ENCODE measurements at regions not wholly inside any gene's neighbourhood (a gene's known extent, or its start where the extent isn't known, plus 50 kb on each side); places are given as distances from the start of the nearest gene placed in this dataset.

DNA sequence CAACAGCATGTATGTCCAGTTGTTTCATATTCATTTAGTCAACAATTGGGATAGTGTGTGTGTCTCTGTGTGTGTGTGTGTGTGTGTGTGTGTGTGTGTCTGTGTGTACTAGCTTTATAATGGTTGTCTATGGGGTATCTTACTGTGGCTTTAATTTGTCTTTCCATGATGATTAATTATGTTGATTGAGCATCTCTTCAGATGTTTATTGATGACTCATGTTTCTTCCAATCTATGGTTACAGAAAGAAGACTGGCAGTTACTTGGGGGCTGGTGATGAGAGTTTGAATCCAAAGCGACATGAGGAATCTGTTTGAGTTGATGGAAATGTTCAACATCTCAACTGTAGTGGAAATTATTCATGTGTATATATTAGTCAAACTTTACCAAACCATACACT lies 440.1 kb downstream of the ZNF385D start:
- H3K9me3 ChIP-seq (ENCODE audit: control insufficient read depth in 2 of 2, insufficient read depth in 1 of 2, low read depth in 1 of 2, low read length in 1 of 2) = no peaks in the 10 kb centered on the region
- H3K27ac ChIP-seq (ENCODE audit: low read depth in 2 of 2, low read length in 1 of 2) = no peak overlapping the region
- H3K27me3 ChIP-seq (ENCODE audit: control insufficient read depth in 1 of 2, insufficient read depth in 2 of 2, low read length in 2 of 2) = no peaks in the 10 kb centered on the region
- 73 to 90% methylated on average over 1 of the region's 1 CpG for WGBS, 2 donors
- H3K4me1 ChIP-seq (ENCODE audit: control insufficient read depth in 2 of 2, insufficient read depth in 2 of 2, low read length in 1 of 2) = no peaks in the 10 kb centered on the region
- H3K36me3 ChIP-seq (ENCODE audit: control insufficient read depth in 2 of 2, insufficient read depth in 2 of 2, low read length in 1 of 2) = no peaks in the 10 kb centered on the region
- H3K4me3 ChIP-seq (ENCODE audit: low read depth in 1 of 2, low read length in 2 of 2) = no peak overlapping the region

GRCh38 chr3:21310161-21310560 lies 440.8 kb downstream of the ZNF385D start:
- 79 to 85% methylated on average over 2 of the region's 2 CpGs for WGBS, 2 donors
- H3K27ac ChIP-seq (ENCODE audit: low read depth in 2 of 2, low read length in 1 of 2) = no peak overlapping the region
- H3K4me1 ChIP-seq (ENCODE audit: control insufficient read depth in 2 of 2, insufficient read depth in 2 of 2, low read length in 1 of 2) = no peaks in the 10 kb centered on the region
- no peaks in the 10 kb centered on the region for H3K27me3 ChIP-seq (ENCODE audit: control insufficient read depth in 1 of 2, insufficient read depth in 2 of 2, low read length in 2 of 2)
- H3K4me3 ChIP-seq (ENCODE audit: low read depth in 1 of 2, low read length in 2 of 2) = no peak overlapping the region
- no peaks in the 10 kb centered on the region for H3K36me3 ChIP-seq (ENCODE audit: control insufficient read depth in 2 of 2, insufficient read depth in 2 of 2, low read length in 1 of 2)
- no peaks in the 10 kb centered on the region for H3K9me3 ChIP-seq (ENCODE audit: control insufficient read depth in 2 of 2, insufficient read depth in 1 of 2, low read depth in 1 of 2, low read length in 1 of 2)

GRCh38 chr3:21297304-21297703 lies 453.7 kb downstream of the ZNF385D start:
- WGBS, 2 donors = 38 to 68% methylated on average over 1 of the region's 1 CpG
- H3K4me1 ChIP-seq (ENCODE audit: control insufficient read depth in 2 of 2, insufficient read depth in 2 of 2, low read length in 1 of 2) = no peaks in the 10 kb centered on the region
- H3K27ac ChIP-seq (ENCODE audit: low read depth in 2 of 2, low read length in 1 of 2) = no peak overlapping the region
- peaks cover 5% of the 10 kb centered on the region in 2 donors for H3K9me3 ChIP-seq (ENCODE audit: control insufficient read depth in 2 of 2, insufficient read depth in 1 of 2, low read depth in 1 of 2, low read length in 1 of 2)
- H3K4me3 ChIP-seq (ENCODE audit: low read depth in 1 of 2, low read length in 2 of 2) = no peak overlapping the region
- no peaks in the 10 kb centered on the region for H3K36me3 ChIP-seq (ENCODE audit: control insufficient read depth in 2 of 2, insufficient read depth in 2 of 2, low read length in 1 of 2)
- no peaks in the 10 kb centered on the region for H3K27me3 ChIP-seq (ENCODE audit: control insufficient read depth in 1 of 2, insufficient read depth in 2 of 2, low read length in 2 of 2)

DNA sequence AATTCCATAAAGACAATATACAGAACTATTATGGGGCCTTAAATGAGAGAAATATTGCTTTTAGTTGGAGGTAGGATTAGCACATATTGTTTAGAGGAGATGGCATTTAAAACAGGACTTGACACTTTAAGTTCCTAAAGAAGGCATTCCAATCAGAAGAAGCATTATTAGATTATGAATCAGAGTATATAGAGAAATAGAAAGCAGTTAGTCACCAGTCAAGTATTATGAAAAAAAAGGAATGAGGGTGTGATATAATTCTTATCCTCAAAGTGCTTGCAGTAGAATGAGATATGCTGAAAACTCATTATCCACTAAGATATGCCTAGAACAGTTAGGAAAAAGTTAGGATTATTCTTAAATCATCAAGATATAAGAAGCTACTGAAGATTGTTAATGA lies 456.2 kb downstream of the ZNF385D start:
- Histone ChIP-seq H3K36me3 (ENCODE audit: control insufficient read depth in 2 of 2, insufficient read depth in 2 of 2, low read length in 1 of 2) (no peaks in the 10 kb centered on the region), H3K27me3 (ENCODE audit: control insufficient read depth in 1 of 2, insufficient read depth in 2 of 2, low read length in 2 of 2) (no peaks in the 10 kb centered on the region), H3K9me3 (ENCODE audit: control insufficient read depth in 2 of 2, insufficient read depth in 1 of 2, low read depth in 1 of 2, low read length in 1 of 2) (peaks cover 5% of the 10 kb centered on the region in 2 donors), H3K4me1 (ENCODE audit: control insufficient read depth in 2 of 2, insufficient read depth in 2 of 2, low read length in 1 of 2) (no peaks in the 10 kb centered on the region), H3K27ac (ENCODE audit: low read depth in 2 of 2, low read length in 1 of 2) (no peak overlapping the region), H3K4me3 (ENCODE audit: low read depth in 1 of 2, low read length in 2 of 2) (no peak overlapping the region)

DNA sequence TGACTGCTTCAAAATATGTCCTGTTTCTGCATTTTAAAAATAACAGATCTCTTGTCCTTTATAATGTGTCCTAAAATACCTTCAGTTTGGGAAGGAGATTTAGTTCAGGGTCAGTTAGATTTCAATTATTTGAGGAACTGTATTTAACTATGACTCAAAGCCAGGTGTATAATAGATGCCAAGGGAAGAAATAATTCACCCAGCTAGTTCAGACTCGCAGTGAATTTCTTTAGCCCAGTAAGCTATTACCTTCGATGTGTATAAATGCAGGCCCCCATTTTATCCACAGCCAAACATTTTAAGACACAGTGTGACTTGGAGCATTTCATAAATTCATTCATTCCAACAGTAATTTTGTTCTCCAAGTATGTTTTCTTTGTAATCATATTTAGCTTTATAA lies 458.0 kb downstream of the ZNF385D start:
- WGBS, 2 donors = 36 to 58% methylated on average over 2 of the region's 2 CpGs
- no peaks in the 10 kb centered on the region for H3K27me3 ChIP-seq (ENCODE audit: control insufficient read depth in 1 of 2, insufficient read depth in 2 of 2, low read length in 2 of 2)
- H3K27ac ChIP-seq (ENCODE audit: low read depth in 2 of 2, low read length in 1 of 2) = no peak overlapping the region
- H3K4me1 ChIP-seq (ENCODE audit: control insufficient read depth in 2 of 2, insufficient read depth in 2 of 2, low read length in 1 of 2) = no peaks in the 10 kb centered on the region
- no peaks in the 10 kb centered on the region for H3K36me3 ChIP-seq (ENCODE audit: control insufficient read depth in 2 of 2, insufficient read depth in 2 of 2, low read length in 1 of 2)
- H3K9me3 ChIP-seq (ENCODE audit: control insufficient read depth in 2 of 2, insufficient read depth in 1 of 2, low read depth in 1 of 2, low read length in 1 of 2) = peaks cover 5% of the 10 kb centered on the region in 2 donors
- no peak overlapping the region for H3K4me3 ChIP-seq (ENCODE audit: low read depth in 1 of 2, low read length in 2 of 2)

GRCh38 chr3:21290557-21290956 lies 460.5 kb downstream of the ZNF385D start:
- Histone ChIP-seq H3K27ac (ENCODE audit: low read depth in 2 of 2, low read length in 1 of 2) (no peak overlapping the region), H3K4me1 (ENCODE audit: control insufficient read depth in 2 of 2, insufficient read depth in 2 of 2, low read length in 1 of 2) (no peaks in the 10 kb centered on the region), H3K36me3 (ENCODE audit: control insufficient read depth in 2 of 2, insufficient read depth in 2 of 2, low read length in 1 of 2) (no peaks in the 10 kb centered on the region), H3K9me3 (ENCODE audit: control insufficient read depth in 2 of 2, insufficient read depth in 1 of 2, low read depth in 1 of 2, low read length in 1 of 2) (peaks cover 0 to 3% of the 10 kb centered on the region in 2 donors), H3K4me3 (ENCODE audit: low read depth in 1 of 2, low read length in 2 of 2) (no peak overlapping the region), H3K27me3 (ENCODE audit: control insufficient read depth in 1 of 2, insufficient read depth in 2 of 2, low read length in 2 of 2) (no peaks in the 10 kb centered on the region)
- WGBS, 2 donors = 84 to 86% methylated on average over 1 of the region's 1 CpG

- no peaks in the 10 kb centered on the region for H3K9me3 ChIP-seq (ENCODE audit: control insufficient read depth in 2 of 2, insufficient read depth in 1 of 2, low read depth in 1 of 2, low read length in 1 of 2)
- WGBS, 2 donors = 64 to 72% methylated on average over 2 of the region's 2 CpGs
- H3K4me3 ChIP-seq (ENCODE audit: low read depth in 1 of 2, low read length in 2 of 2) = no peak overlapping the region
- H3K27ac ChIP-seq (ENCODE audit: low read depth in 2 of 2, low read length in 1 of 2) = no peak overlapping the region
- H3K27me3 ChIP-seq (ENCODE audit: control insufficient read depth in 1 of 2, insufficient read depth in 2 of 2, low read length in 2 of 2) = no peaks in the 10 kb centered on the region
- no peaks in the 10 kb centered on the region for H3K36me3 ChIP-seq (ENCODE audit: control insufficient read depth in 2 of 2, insufficient read depth in 2 of 2, low read length in 1 of 2)
- H3K4me1 ChIP-seq (ENCODE audit: control insufficient read depth in 2 of 2, insufficient read depth in 2 of 2, low read length in 1 of 2) = no peaks in the 10 kb centered on the region
These were observed 476.9 kb downstream of the ZNF385D start for GRCh38 chr3:21274079-21274571.

DNA sequence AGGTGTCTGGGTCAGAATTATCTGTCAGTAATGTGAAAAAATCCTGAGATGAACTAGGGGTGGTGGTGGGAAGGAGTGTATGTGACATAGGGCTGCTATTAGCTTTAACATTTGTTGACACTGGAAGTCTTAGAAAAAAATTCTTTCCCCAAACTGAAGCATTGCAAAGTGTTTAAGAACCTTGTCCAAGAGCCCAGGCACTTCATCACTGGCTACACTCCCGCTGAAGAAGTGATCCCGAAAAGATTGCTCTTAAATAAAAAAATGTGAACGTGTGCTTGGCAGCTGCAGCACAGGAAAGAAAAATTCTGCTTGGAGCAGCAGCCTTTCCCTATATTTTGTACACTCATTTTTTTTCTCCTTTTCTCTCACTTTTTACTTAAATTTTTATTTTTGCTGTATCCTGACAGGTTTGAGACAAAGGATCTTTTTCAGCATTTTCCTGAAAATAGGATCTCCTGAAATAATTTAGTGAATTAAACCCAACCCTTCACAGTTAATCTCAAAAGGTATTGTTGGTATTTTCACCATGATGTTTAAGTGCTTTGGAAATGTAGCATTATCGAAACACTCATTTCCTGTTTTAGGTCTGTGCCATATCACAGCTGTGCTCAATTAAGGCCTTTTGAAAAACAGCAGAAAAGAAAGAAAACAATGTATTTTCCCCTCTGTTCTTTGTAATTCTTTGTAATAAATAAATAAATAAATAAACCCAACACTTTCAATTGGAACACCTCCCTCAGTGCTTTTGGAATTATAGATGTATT lies 477.6 kb downstream of the ZNF385D start:
- Histone ChIP-seq H3K36me3 (ENCODE audit: control insufficient read depth in 2 of 2, insufficient read depth in 2 of 2, low read length in 1 of 2) (no peaks in the 10 kb centered on the region), H3K27me3 (ENCODE audit: control insufficient read depth in 1 of 2, insufficient read depth in 2 of 2, low read length in 2 of 2) (no peaks in the 10 kb centered on the region), H3K27ac (ENCODE audit: low read depth in 2 of 2, low read length in 1 of 2) (no peak overlapping the region), H3K9me3 (ENCODE audit: control insufficient read depth in 2 of 2, insufficient read depth in 1 of 2, low read depth in 1 of 2, low read length in 1 of 2) (no peaks in the 10 kb centered on the region), H3K4me3 (ENCODE audit: low read depth in 1 of 2, low read length in 2 of 2) (no peak overlapping the region), H3K4me1 (ENCODE audit: control insufficient read depth in 2 of 2, insufficient read depth in 2 of 2, low read length in 1 of 2) (no peaks in the 10 kb centered on the region)
- WGBS, 2 donors = 25 to 45% methylated on average over 4 of the region's 4 CpGs

DNA sequence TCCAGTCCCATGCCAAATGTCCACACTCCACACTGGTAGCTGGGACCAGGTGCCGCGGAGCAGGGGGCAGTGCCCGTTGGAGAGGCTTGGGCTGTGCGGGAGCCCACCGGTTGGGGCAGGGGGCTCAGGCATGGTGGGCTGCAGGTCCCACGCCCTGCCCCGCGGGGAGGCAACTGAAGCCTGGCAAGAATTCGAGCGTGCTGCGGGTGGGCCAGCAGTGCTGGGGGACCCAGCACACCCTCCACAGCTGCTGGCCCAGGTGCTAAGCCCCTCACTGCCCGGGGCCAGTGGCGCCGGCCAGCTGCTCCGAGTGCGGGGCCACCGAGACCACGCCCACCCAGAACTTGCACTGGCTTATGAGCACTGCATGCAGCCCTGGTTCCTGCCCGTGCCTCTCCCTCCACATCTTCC lies 479.4 kb downstream of the ZNF385D start:
- no peak overlapping the region for H3K4me3 ChIP-seq (ENCODE audit: low read depth in 1 of 2, low read length in 2 of 2)
- H3K36me3 ChIP-seq (ENCODE audit: control insufficient read depth in 2 of 2, insufficient read depth in 2 of 2, low read length in 1 of 2) = no peaks in the 10 kb centered on the region
- WGBS, 2 donors = 96 to 97% methylated on average over 18 to 19 of the region's 19 CpGs
- no peaks in the 10 kb centered on the region for H3K27me3 ChIP-seq (ENCODE audit: control insufficient read depth in 1 of 2, insufficient read depth in 2 of 2, low read length in 2 of 2)
- no peak overlapping the region for H3K27ac ChIP-seq (ENCODE audit: low read depth in 2 of 2, low read length in 1 of 2)
- no peaks in the 10 kb centered on the region for H3K9me3 ChIP-seq (ENCODE audit: control insufficient read depth in 2 of 2, insufficient read depth in 1 of 2, low read depth in 1 of 2, low read length in 1 of 2)
- no peaks in the 10 kb centered on the region for H3K4me1 ChIP-seq (ENCODE audit: control insufficient read depth in 2 of 2, insufficient read depth in 2 of 2, low read length in 1 of 2)

GRCh38 chr3:21269882-21270281 lies 481.1 kb downstream of the ZNF385D start:
- H3K4me1 ChIP-seq (ENCODE audit: control insufficient read depth in 2 of 2, insufficient read depth in 2 of 2, low read length in 1 of 2) = no peaks in the 10 kb centered on the region
- no peaks in the 10 kb centered on the region for H3K36me3 ChIP-seq (ENCODE audit: control insufficient read depth in 2 of 2, insufficient read depth in 2 of 2, low read length in 1 of 2)
- no peaks in the 10 kb centered on the region for H3K27me3 ChIP-seq (ENCODE audit: control insufficient read depth in 1 of 2, insufficient read depth in 2 of 2, low read length in 2 of 2)
- no peaks in the 10 kb centered on the region for H3K9me3 ChIP-seq (ENCODE audit: control insufficient read depth in 2 of 2, insufficient read depth in 1 of 2, low read depth in 1 of 2, low read length in 1 of 2)
- H3K27ac ChIP-seq (ENCODE audit: low read depth in 2 of 2, low read length in 1 of 2) = no peak overlapping the region
- no peak overlapping the region for H3K4me3 ChIP-seq (ENCODE audit: low read depth in 1 of 2, low read length in 2 of 2)
